ENCODE measurements at regions not wholly inside any gene's neighbourhood (a gene's known extent, or its start where the extent isn't known, plus 50 kb on each side); places are given as distances from the start of the nearest gene placed in this dataset.

DNA sequence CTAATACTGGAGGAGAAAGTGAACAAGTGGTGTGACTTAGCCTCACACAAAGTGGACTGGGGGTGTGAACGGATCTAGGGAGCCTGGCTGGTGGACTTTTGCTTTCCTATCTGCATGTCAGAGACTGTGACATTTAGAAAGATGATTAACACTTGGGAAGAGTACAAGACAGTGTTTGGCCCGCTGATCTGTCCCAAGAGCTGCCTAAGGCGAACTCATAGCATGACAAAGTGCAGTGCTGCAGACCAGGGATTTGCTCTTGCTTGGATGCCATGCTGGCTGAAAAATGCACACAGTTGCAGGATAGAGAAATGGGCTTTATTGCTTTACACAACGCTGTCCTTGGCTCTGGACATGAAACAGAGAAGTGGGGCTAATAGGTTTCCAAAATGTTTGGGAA is 386.0 kb upstream of the MAN1A1 start:
- Histone ChIP-seq H3K27me3 (replicated peaks; ENCODE audit: insufficient read depth) (no peaks in the 10 kb centered on the region), H3K9me3 (ENCODE audit: low read depth) (no peaks in the 10 kb centered on the region), H3K36me3 (ENCODE audit: low read depth) (no peaks in the 10 kb centered on the region), H3K4me1 (ENCODE audit: insufficient read depth) (no peaks in the 10 kb centered on the region), H4K20me1 (ENCODE audit: insufficient read depth) (no peaks in the 10 kb centered on the region), H3F3A (ENCODE audit: insufficient read depth) (no peaks in the 10 kb centered on the region), H3K9me2 (ENCODE audit: insufficient read depth) (no peaks in the 10 kb centered on the region), H3K4me2 (ENCODE audit: unreplicated experiment) (no peak overlapping the region), H3K79me2 (ENCODE audit: insufficient read depth) (no peaks in the 10 kb centered on the region), H3K9ac (no peak overlapping the region), H3K27ac (no peak overlapping the region), H3K4me3 (no peak overlapping the region), H2AFZ (no peak overlapping the region)
- in situ Hi-C loops (cut with MboI), result no loop called here
- TF ChIP-seq EZH2phosphoT487 (IDR thresholded peaks at IDR 0.05; ENCODE audit: insufficient read depth, low read depth) (no peak), EZH2 (IDR thresholded peaks at IDR 0.05; ENCODE audit: insufficient read depth, poor library complexity, severe bottlenecking) (no peak)
- 20 to 31% methylated on average over 4 of the region's 4 CpGs for WGBS, 2 experiments (ENCODE audit: low coverage in 1 of 2, low lambda C conversion rate in 2 of 2, missing lambda C conversion rate in 2 of 2)
- DNase-seq, result no peak

DNA sequence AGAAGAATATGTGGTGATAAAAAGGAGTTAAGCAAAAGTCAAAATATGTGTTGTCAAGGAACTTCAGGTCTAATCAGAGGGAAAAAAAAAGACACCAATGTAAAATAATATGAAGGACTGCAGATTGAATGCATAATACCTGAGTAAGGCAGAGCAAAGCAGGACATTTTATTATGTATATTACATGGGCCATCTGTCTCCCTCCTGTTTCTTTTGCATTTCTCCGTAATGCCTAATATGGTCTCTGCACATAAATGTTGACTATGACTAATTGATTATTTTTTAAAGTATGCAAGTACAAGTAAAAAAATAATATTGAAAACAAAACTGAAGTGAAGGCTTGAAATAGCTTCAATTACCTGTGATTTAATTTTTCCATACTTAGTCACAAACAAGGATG is 384.7 kb upstream of the MAN1A1 start:
- H3K79me2 ChIP-seq (ENCODE audit: insufficient read depth), result no peaks in the 10 kb centered on the region
- H3K9me3 ChIP-seq (ENCODE audit: low read depth), result no peaks in the 10 kb centered on the region
- no peak for DNase-seq
- H4K20me1 ChIP-seq (ENCODE audit: insufficient read depth), result no peaks in the 10 kb centered on the region
- no peaks in the 10 kb centered on the region for H3K27me3 ChIP-seq (replicated peaks; ENCODE audit: insufficient read depth)
- no peak overlapping the region for H3K9ac ChIP-seq
- H3K4me1 ChIP-seq (ENCODE audit: insufficient read depth), result no peaks in the 10 kb centered on the region
- H3K4me3 ChIP-seq, result no peak overlapping the region
- no peaks in the 10 kb centered on the region for H3K9me2 ChIP-seq (ENCODE audit: insufficient read depth)
- in situ Hi-C loops (cut with MboI), result no loop called here
- no peak overlapping the region for H3K27ac ChIP-seq
- no peaks in the 10 kb centered on the region for H3K36me3 ChIP-seq (ENCODE audit: low read depth)
- TF ChIP-seq EZH2 (IDR thresholded peaks at IDR 0.05; ENCODE audit: insufficient read depth, poor library complexity, severe bottlenecking) (no peak), EZH2phosphoT487 (IDR thresholded peaks at IDR 0.05; ENCODE audit: insufficient read depth, low read depth) (no peak)
- 78 to 83% methylated on average over 1 of the region's 1 CpG for WGBS, 2 experiments (ENCODE audit: low coverage in 1 of 2, low lambda C conversion rate in 2 of 2, missing lambda C conversion rate in 2 of 2)
- H2AFZ ChIP-seq, result no peak overlapping the region
- H3F3A ChIP-seq (ENCODE audit: insufficient read depth), result no peaks in the 10 kb centered on the region
- no peak overlapping the region for H3K4me2 ChIP-seq (ENCODE audit: unreplicated experiment)

DNA sequence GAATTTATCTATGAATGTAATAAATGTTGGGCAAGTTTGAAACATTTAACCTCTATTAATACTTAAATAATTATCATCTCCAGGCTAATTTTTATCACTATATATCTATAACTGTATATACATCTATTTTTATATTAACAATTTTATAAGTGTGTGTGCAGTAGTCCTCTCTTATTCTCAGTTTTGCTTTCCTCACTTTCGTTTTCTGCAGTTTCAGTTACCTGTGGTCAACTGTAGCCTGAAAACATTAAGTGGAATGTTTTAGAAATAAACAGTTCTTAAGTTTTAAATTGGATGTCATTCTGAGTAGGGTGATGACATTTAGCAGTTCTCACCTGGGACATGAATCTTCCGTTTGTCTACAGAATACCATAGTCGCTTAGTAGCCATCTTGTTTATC is 379.4 kb upstream of the MAN1A1 start:
- Histone ChIP-seq H3K9me3 (ENCODE audit: low read depth) (no peaks in the 10 kb centered on the region), H3K9me2 (ENCODE audit: insufficient read depth) (no peaks in the 10 kb centered on the region), H3K4me3 (no peak overlapping the region), H3K4me1 (ENCODE audit: insufficient read depth) (no peaks in the 10 kb centered on the region), H2AFZ (no peak overlapping the region), H3K79me2 (ENCODE audit: insufficient read depth) (no peaks in the 10 kb centered on the region), H3F3A (ENCODE audit: insufficient read depth) (no peaks in the 10 kb centered on the region), H3K36me3 (ENCODE audit: low read depth) (no peaks in the 10 kb centered on the region), H3K27ac (no peak overlapping the region), H3K4me2 (ENCODE audit: unreplicated experiment) (no peak overlapping the region), H3K27me3 (replicated peaks; ENCODE audit: insufficient read depth) (no peaks in the 10 kb centered on the region), H3K9ac (no peak overlapping the region), H4K20me1 (ENCODE audit: insufficient read depth) (no peaks in the 10 kb centered on the region)
- WGBS, 2 experiments (ENCODE audit: low coverage in 1 of 2, low lambda C conversion rate in 2 of 2, missing lambda C conversion rate in 2 of 2), result 91 to 95% methylated on average over 3 of the region's 3 CpGs
- in situ Hi-C loops (cut with MboI), result no loop called here
- TF ChIP-seq EZH2phosphoT487 (IDR thresholded peaks at IDR 0.05; ENCODE audit: insufficient read depth, low read depth), result no peak
- no peak for TF ChIP-seq EZH2 (IDR thresholded peaks at IDR 0.05; ENCODE audit: insufficient read depth, poor library complexity, severe bottlenecking)
- no peak for DNase-seq

DNA sequence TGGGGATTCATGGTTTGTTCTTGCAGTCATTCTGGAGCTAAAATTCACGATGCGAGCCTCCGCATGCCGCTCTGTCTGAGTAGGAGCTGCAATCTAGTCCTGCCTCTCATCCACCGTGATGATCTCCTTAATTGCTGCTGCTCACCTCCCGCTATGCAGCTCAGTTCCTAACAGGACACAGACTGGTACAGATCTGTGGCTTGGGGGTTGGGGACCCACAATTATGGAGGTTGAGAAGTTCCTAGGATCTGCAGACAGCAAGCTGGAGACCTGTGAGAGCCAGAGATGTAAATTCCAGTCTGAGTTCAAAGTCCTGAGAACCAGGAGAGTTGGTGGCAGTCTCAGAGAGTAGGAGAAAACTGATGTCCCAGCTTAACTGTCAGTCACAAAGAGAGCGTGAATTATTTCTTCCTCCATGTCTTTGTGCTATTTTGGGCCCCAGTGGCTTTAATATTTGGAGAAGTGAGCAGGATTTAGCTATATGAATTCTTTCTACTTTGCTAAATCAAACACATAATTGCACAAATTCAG is 378.7 kb upstream of the MAN1A1 start:
- Histone ChIP-seq H3K79me2 (ENCODE audit: insufficient read depth) (no peaks in the 10 kb centered on the region), H4K20me1 (ENCODE audit: insufficient read depth) (no peaks in the 10 kb centered on the region), H3K4me3 (no peak overlapping the region), H3K36me3 (ENCODE audit: low read depth) (no peaks in the 10 kb centered on the region), H3K9me2 (ENCODE audit: insufficient read depth) (no peaks in the 10 kb centered on the region), H3K27ac (no peak overlapping the region), H2AFZ (no peak overlapping the region), H3K9me3 (ENCODE audit: low read depth) (no peaks in the 10 kb centered on the region), H3K4me1 (ENCODE audit: insufficient read depth) (no peaks in the 10 kb centered on the region), H3K27me3 (replicated peaks; ENCODE audit: insufficient read depth) (no peaks in the 10 kb centered on the region), H3K9ac (no peak overlapping the region), H3K4me2 (ENCODE audit: unreplicated experiment) (no peak overlapping the region), H3F3A (ENCODE audit: insufficient read depth) (no peaks in the 10 kb centered on the region)
- no peak for DNase-seq
- 85 to 87% methylated on average over 7 of the region's 7 CpGs for WGBS, 2 experiments (ENCODE audit: low coverage in 1 of 2, low lambda C conversion rate in 2 of 2, missing lambda C conversion rate in 2 of 2)
- TF ChIP-seq EZH2phosphoT487 (IDR thresholded peaks at IDR 0.05; ENCODE audit: insufficient read depth, low read depth), result no peak
- no peak for TF ChIP-seq EZH2 (IDR thresholded peaks at IDR 0.05; ENCODE audit: insufficient read depth, poor library complexity, severe bottlenecking)
- in situ Hi-C loops (cut with MboI), result no loop called here
